CD4-positive, alpha-beta memory T cell (primary cell): ENCODE measurements at regions not wholly inside any gene's neighbourhood (a gene's known extent, or its start where the extent isn't known, plus 50 kb on each side); places are given as distances from the start of the nearest gene placed in this dataset.
"Not testable (repeated sequence)": the region's sequence is repeated elsewhere in the genome, so short reads cannot be mapped to it uniquely, and the experiment has no call there.

Source experiments
- CTCF ChIA-PET: fragments of 350-600 bp; sonication (Branson Sonifier 250); formaldehyde crosslinking; loops from one replicate; lab custom pipeline; 2021; ENCODE audit warnings: inconsistent platforms; ENCODE audit not compliant: partially characterized antibody; lab: Charles Lee
- POLR2A ChIA-PET: fragments of 350-600 bp; sonication (Branson Sonifier 250); formaldehyde crosslinking; loops from one replicate; lab custom pipeline; 2021; ENCODE audit not compliant: partially characterized antibody; lab: Charles Lee
- DNase-seq, 5 donors: peaks; one replicate each; pipeline versions ENCODE4 v3.0.0 to v3.0.0-alpha.2; 2020 to 2022; ENCODE audit warnings: mixed read lengths in 1 of 5
- H3K27ac ChIP-seq: one replicate; pipeline ENCODE4 v1.7.0; 2013; ENCODE audit warnings: low read depth, low read length
- H3K27me3 ChIP-seq: 2 replicates; pipeline ENCODE4 v1.7.0; 2013; ENCODE audit warnings: mild to moderate bottlenecking, low read length, moderate library complexity; ENCODE audit not compliant: insufficient read depth
- H3K36me3 ChIP-seq: 2 replicates; pipeline ENCODE4 v1.7.0; 2013; ENCODE audit warnings: mild to moderate bottlenecking, low read length, moderate library complexity; ENCODE audit not compliant: insufficient read depth
- H3K4me1 ChIP-seq: 2 replicates; pipeline ENCODE4 v1.7.0; 2013; ENCODE audit warnings: mild to moderate bottlenecking, low read length, moderate library complexity; ENCODE audit not compliant: insufficient read depth
- H3K4me3 ChIP-seq, 2 donors: one replicate each; pipeline ENCODE4 v1.7.0; 2013; ENCODE audit warnings: low read length in 2 of 2, mild to moderate bottlenecking in 1 of 2
- H3K9me3 ChIP-seq, 2 donors: one replicate each; pipeline ENCODE4 v1.7.0; 2013; ENCODE audit warnings: low read length in 2 of 2, control low read depth in 1 of 2; ENCODE audit not compliant: control insufficient read depth in 1 of 2
- H3K27ac Mint-ChIP-seq, 7 donors: one replicate each; pipeline ENCODE4 v1.8.0; 2020 to 2021; ENCODE audit warnings: mixed read lengths in 7 of 7, mild to moderate bottlenecking in 6 of 7, inconsistent platforms in 3 of 7, moderate library complexity in 3 of 7
- H3K27me3 Mint-ChIP-seq, 2 donors: one replicate each; pipeline ENCODE4 v1.8.0; 2020 to 2021; ENCODE audit warnings: mixed read lengths in 2 of 2
- H3K36me3 Mint-ChIP-seq, 2 donors: one replicate each; pipeline ENCODE4 v1.8.0; 2020 to 2021; ENCODE audit warnings: mixed read lengths in 2 of 2, inconsistent platforms in 1 of 2, mild to moderate bottlenecking in 1 of 2
- H3K4me1 Mint-ChIP-seq, 4 donors: one replicate each; pipeline ENCODE4 v1.8.0; 2020 to 2021; ENCODE audit warnings: mixed read lengths in 4 of 4, mild to moderate bottlenecking in 1 of 4
- H3K4me3 Mint-ChIP-seq, 8 donors: one replicate each; pipeline ENCODE4 v1.8.0; 2020 to 2021; ENCODE audit warnings: mixed read lengths in 8 of 8, mild to moderate bottlenecking in 7 of 8, moderate library complexity in 6 of 8, inconsistent platforms in 3 of 8
- H3K9me3 Mint-ChIP-seq, 8 donors: one replicate each; pipeline ENCODE4 v1.8.0; 2020 to 2021; ENCODE audit warnings: mixed read lengths in 8 of 8, mild to moderate bottlenecking in 5 of 8, inconsistent platforms in 3 of 8, moderate library complexity in 1 of 8
- intact Hi-C: fragments of 100-400 bp; cut with micrococcal nuclease; formaldehyde crosslinking; loops from one replicate; pipeline ENCODE4 v1.15.1; 2023

- Mint-ChIP-seq H3K4me3 (no peak overlapping the region), H3K27me3 (no peaks in the 10 kb centered on the region), H3K9me3 (peaks cover 0 to 6% (median 3%) of the 10 kb centered on the region in 8 donors), H3K27ac (no peak overlapping the region), H3K36me3 (no peaks in the 10 kb centered on the region), H3K4me1 (no peaks in the 10 kb centered on the region)
- CTCF ChIA-PET, result no interaction called here
- Histone ChIP-seq H3K9me3 (no peaks in the 10 kb centered on the region), H3K36me3 (no peaks in the 10 kb centered on the region), H3K4me3 (no peak overlapping the region), H3K27me3 (no peaks in the 10 kb centered on the region), H3K4me1 (no peaks in the 10 kb centered on the region), H3K27ac (no peak overlapping the region)
- no peak for DNase-seq
- POLR2A ChIA-PET, result no interaction called here
- intact Hi-C loops, result no loop called here
Observed at GRCh38 chr1:56099766-56100265, 479.5 kb downstream of the PLPP3 start.

DNA sequence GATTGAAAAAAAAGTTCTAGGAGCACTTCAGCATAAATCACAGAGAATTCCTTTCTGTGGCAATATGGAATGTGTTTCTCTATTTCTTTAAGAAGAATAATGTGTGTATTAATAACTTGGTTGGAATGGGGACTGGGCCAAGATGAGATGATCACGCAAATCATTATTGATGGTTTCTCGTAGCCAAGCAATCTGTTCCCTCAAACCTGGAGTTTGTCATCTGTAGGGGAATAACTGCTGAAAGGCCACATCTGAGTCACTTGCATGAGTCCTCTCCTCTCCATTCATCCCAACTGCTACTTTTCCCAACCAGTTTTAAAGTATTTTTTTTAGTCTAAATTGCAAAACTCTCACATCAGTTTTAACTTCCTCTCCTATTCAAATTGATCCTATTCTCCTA, 480.4 kb downstream of the PLPP3 start:
- POLR2A ChIA-PET, result no interaction called here
- H3K27me3 Mint-ChIP-seq, result no peaks in the 10 kb centered on the region
- no peak overlapping the region for H3K27ac ChIP-seq
- H3K4me1 Mint-ChIP-seq, result no peaks in the 10 kb centered on the region
- H3K4me3 ChIP-seq, result no peak overlapping the region
- H3K36me3 Mint-ChIP-seq, result no peaks in the 10 kb centered on the region
- H3K27ac Mint-ChIP-seq, result no peak overlapping the region
- CTCF ChIA-PET, result no interaction called here
- intact Hi-C loops, result no loop called here
- H3K27me3 ChIP-seq, result no peaks in the 10 kb centered on the region
- H3K36me3 ChIP-seq, result no peaks in the 10 kb centered on the region
- H3K9me3 Mint-ChIP-seq, result peaks cover 0 to 5% (median under 1%) of the 10 kb centered on the region in 8 donors
- no peaks in the 10 kb centered on the region for H3K4me1 ChIP-seq
- no peak for DNase-seq
- H3K4me3 Mint-ChIP-seq, result no peak overlapping the region
- no peaks in the 10 kb centered on the region for H3K9me3 ChIP-seq

DNA sequence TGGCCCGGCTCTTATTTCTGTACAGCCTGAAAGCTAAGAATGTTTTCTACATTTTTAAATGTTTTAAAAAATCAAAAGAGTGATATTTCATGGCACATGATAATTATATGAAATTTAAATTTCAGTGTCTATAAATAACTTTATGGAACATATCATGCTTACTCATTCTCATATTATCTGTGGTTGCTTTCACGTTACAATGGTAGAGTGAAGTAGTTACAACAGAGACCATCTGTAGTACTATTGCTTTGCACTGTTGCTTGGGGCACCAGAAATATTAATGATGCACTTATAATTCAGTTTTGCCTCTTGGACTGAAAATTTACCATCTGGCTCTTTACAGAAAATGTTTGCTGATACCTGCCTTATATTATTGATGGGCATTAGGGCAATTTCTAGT, 481.6 kb downstream of the PLPP3 start:
- DNase-seq, result no peak
- no peaks in the 10 kb centered on the region for H3K9me3 ChIP-seq
- H3K36me3 Mint-ChIP-seq, result no peaks in the 10 kb centered on the region
- no peaks in the 10 kb centered on the region for H3K4me1 Mint-ChIP-seq
- H3K27ac ChIP-seq, result no peak overlapping the region
- H3K4me3 ChIP-seq, result no peak overlapping the region
- intact Hi-C loops, result no loop called here
- no peaks in the 10 kb centered on the region for H3K36me3 ChIP-seq
- H3K4me3 Mint-ChIP-seq, result no peak overlapping the region
- H3K4me1 ChIP-seq, result no peaks in the 10 kb centered on the region
- no peaks in the 10 kb centered on the region for H3K27me3 Mint-ChIP-seq
- POLR2A ChIA-PET, result no interaction called here
- no peak overlapping the region for H3K27ac Mint-ChIP-seq
- peaks cover 0 to 5% (median 0%) of the 10 kb centered on the region in 8 donors for H3K9me3 Mint-ChIP-seq
- CTCF ChIA-PET, result no interaction called here
- H3K27me3 ChIP-seq, result no peaks in the 10 kb centered on the region

GRCh38 chr1:56095696-56096665, 483.4 kb downstream of the PLPP3 start:
- Histone ChIP-seq H3K27me3 (no peaks in the 10 kb centered on the region), H3K9me3 (no peaks in the 10 kb centered on the region), H3K4me3 (no peak overlapping the region), H3K36me3 (no peaks in the 10 kb centered on the region), H3K4me1 (no peaks in the 10 kb centered on the region), H3K27ac (no peak overlapping the region)
- DNase-seq, result no peak
- no peaks in the 10 kb centered on the region for H3K36me3 Mint-ChIP-seq
- H3K9me3 Mint-ChIP-seq, result peaks cover 0 to 5% (median 0%) of the 10 kb centered on the region in 8 donors
- POLR2A ChIA-PET, result no interaction called here
- H3K4me3 Mint-ChIP-seq, result no peak overlapping the region
- CTCF ChIA-PET, result no interaction called here
- H3K27me3 Mint-ChIP-seq, result no peaks in the 10 kb centered on the region
- intact Hi-C loops, result no loop called here
- H3K27ac Mint-ChIP-seq, result no peak overlapping the region
- H3K4me1 Mint-ChIP-seq, result no peaks in the 10 kb centered on the region

DNA sequence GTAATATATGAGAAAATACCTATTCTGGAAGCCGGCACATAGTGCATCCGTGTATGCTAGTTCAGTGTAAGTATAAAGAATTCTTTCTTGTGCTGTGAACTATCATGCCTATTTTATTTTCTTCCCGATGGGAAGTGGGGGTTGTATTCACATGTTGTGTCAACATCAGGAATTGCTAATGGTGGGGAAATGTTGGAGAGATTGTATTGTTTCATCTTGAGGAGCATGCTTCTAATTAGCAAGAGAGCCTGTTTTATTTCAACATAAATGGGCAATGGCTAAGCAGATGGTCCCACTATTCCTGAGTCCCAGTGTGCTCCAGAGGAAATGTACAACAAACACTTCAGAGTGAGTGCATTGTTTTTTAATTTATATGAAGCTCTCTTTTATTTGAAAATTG, 485.2 kb downstream of the PLPP3 start:
- H3K36me3 Mint-ChIP-seq, result no peaks in the 10 kb centered on the region
- H3K27ac Mint-ChIP-seq, result no peak overlapping the region

DNA sequence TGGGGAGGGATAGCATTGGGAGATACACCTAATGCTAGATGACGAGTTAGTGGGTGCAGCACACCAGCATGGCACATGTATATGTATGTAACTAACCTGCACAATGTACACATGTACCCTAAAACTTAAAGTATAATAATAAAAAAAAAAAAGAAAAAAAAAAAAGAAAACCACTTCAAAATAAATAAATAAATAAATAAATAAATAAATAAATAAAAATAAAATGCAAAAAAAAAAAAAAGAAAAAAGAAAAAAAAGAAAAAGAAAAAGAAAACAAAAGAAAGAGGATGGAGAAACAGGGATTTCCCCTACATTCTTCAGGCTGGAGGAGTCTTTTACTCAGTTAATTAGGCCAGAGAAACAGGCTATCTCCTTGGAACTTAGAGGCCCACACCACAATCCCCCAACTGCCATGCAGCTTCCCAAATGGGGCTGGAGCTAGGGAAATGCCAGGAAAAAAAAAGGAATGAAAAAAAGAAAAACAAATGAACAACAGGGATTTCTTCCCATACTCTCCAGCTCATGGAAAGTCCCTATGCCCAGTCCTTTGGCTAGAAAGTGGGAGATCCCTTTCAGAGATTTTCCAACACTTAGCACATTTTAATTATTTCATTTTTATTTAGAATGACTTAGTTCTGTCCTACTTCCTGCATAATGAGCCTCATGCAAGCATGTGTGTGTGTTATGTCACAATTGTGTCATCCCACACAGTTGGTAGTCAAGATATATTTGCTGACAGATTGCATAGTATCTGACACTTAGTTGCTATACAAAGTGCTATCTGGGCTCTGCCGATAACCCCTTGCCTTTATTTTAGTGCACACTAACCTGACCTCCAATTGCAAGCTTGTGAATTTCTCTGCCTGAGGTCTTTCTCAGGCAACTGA, 486.4 kb downstream of the PLPP3 start:
- Mint-ChIP-seq H3K4me1 (no peaks in the 10 kb centered on the region), H3K4me3 (no peak overlapping the region), H3K27me3 (no peaks in the 10 kb centered on the region), H3K36me3 (no peaks in the 10 kb centered on the region), H3K9me3 (peaks cover 0 to 12% (median 4%) of the 10 kb centered on the region in 8 donors), H3K27ac (no peak overlapping the region)
- Histone ChIP-seq H3K27ac (no peak overlapping the region), H3K4me1 (no peaks in the 10 kb centered on the region), H3K36me3 (no peaks in the 10 kb centered on the region), H3K9me3 (no peaks in the 10 kb centered on the region), H3K4me3 (no peak overlapping the region), H3K27me3 (no peaks in the 10 kb centered on the region)
- no peak for DNase-seq
- intact Hi-C loops, result no loop called here
- ChIA-PET CTCF (no interaction called here), POLR2A (no interaction called here)

More for the DNA sequence above, 485.2 kb downstream of the PLPP3 start:
- ChIA-PET CTCF (no interaction called here), POLR2A (no interaction called here)
- Histone ChIP-seq H3K36me3 (no peaks in the 10 kb centered on the region), H3K27ac (no peak overlapping the region), H3K27me3 (no peaks in the 10 kb centered on the region), H3K4me3 (no peak overlapping the region), H3K9me3 (no peaks in the 10 kb centered on the region), H3K4me1 (no peaks in the 10 kb centered on the region)
- Mint-ChIP-seq H3K4me3 (no peak overlapping the region), H3K4me1 (no peaks in the 10 kb centered on the region), H3K9me3 (peaks cover 0 to 4% (median 1%) of the 10 kb centered on the region in 8 donors), H3K27me3 (no peaks in the 10 kb centered on the region)
- DNase-seq, result no peak
- intact Hi-C loops, result no loop called here

GRCh38 chr1:56089826-56090225, 489.5 kb downstream of the PLPP3 start:
- DNase-seq, POLR2A ChIA-PET, H3K27ac ChIP-seq, CTCF ChIA-PET, H3K9me3 ChIP-seq, H3K27me3 Mint-ChIP-seq, H3K4me1 ChIP-seq, H3K27me3 ChIP-seq, H3K27ac Mint-ChIP-seq, H3K4me1 Mint-ChIP-seq, H3K36me3 ChIP-seq, intact Hi-C loops, H3K4me3 Mint-ChIP-seq, H3K4me3 ChIP-seq, H3K36me3 Mint-ChIP-seq: not testable (repeated sequence)
- H3K9me3 Mint-ChIP-seq, result peaks cover 0 to 15% (median 8%) of the 10 kb centered on the region in 8 donors
